ENCODE measurements at regions not wholly inside any gene's neighbourhood (a gene's known extent, or its start where the extent isn't known, plus 50 kb on each side); places are given as distances from the start of the nearest gene placed in this dataset.

DNA sequence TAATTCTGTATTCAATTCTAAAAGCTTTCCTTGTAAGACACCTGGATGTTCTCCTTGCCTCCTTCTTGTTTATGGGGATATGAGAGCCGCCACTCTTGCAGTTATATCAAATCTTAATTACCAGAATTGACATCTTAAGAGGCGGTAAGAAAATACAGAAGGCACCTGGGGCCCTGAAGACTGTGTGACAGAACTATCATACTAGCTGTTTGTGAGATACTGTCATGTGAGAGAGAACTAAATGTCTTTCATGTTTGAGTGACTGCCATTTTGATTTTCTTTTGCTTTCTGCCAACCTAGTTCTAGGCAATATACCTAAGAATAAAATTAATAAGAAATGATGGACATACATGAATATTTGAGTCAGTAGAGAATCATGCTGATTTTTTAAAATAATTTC, 340.2 kb upstream of the SMIM31 start:
- WGBS, 4 donors: 74 to 83% (median 77%) methylated on average over 2 of the region's 2 CpGs

GRCh38 chr4:164423819-164424218, 330.1 kb upstream of the SMIM31 start:
- H3K27ac ChIP-seq: no peak overlapping the region
- TF ChIP-seq, protein P1, sequence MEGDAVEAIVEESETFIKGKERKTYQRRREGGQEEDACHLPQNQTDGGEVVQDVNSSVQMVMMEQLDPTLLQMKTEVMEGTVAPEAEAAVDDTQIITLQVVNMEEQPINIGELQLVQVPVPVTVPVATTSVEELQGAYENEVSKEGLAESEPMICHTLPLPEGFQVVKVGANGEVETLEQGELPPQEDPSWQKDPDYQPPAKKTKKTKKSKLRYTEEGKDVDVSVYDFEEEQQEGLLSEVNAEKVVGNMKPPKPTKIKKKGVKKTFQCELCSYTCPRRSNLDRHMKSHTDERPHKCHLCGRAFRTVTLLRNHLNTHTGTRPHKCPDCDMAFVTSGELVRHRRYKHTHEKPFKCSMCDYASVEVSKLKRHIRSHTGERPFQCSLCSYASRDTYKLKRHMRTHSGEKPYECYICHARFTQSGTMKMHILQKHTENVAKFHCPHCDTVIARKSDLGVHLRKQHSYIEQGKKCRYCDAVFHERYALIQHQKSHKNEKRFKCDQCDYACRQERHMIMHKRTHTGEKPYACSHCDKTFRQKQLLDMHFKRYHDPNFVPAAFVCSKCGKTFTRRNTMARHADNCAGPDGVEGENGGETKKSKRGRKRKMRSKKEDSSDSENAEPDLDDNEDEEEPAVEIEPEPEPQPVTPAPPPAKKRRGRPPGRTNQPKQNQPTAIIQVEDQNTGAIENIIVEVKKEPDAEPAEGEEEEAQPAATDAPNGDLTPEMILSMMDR (IDR thresholded peaks at IDR 0.05): no peak
- no peak for TF ChIP-seq POLR2A (IDR thresholded peaks at IDR 0.05)
- intact Hi-C loops (cut with DNase I): no loop called here
- H3K4me1 ChIP-seq: no peaks in the 10 kb centered on the region
- no peaks in the 10 kb centered on the region for H3K36me3 ChIP-seq
- H3K27me3 ChIP-seq: no peaks in the 10 kb centered on the region
- ATAC-seq (no peak), DNase-seq (no peak)
- peaks cover 0 to 16% (median 2%) of the 10 kb centered on the region in 12 donors for H3K9me3 ChIP-seq
- WGBS, 4 donors: 29 to 42% (median 34%) methylated on average over 1 of the region's 1 CpG
- H3K4me3 ChIP-seq: no peak overlapping the region

More for the DNA sequence above, 340.2 kb upstream of the SMIM31 start:
- DNase-seq (no peak), ATAC-seq (no peak)
- Histone ChIP-seq H3K27ac (no peak overlapping the region), H3K4me1 (no peaks in the 10 kb centered on the region), H3K9me3 (peaks cover 0 to 12% (median 0%) of the 10 kb centered on the region in 12 donors), H3K4me3 (no peak overlapping the region), H3K27me3 (no peaks in the 10 kb centered on the region), H3K36me3 (no peaks in the 10 kb centered on the region)
- intact Hi-C loops (cut with DNase I): no loop called here
- TF ChIP-seq, protein P1 (IDR thresholded peaks at IDR 0.05): no peak
- TF ChIP-seq POLR2A (IDR thresholded peaks at IDR 0.05): no peak

DNA sequence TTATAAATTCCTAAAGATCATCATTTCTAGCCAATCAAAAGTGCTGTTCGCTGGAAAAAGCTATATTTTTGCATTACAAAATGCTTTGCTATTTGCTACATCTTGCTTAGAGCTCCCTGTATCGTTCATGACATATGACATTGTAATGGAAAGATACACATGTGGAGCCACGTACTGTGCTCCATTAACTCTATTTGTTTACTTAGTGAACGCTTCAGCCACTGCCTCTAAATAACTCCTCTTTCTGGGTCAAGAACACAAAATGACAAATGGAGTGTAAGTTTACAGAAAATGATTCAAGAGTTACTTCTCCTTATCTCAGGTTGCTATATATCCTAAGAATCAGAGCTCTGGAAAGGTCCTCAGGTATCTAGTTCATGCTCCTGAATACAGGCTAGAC, 329.1 kb upstream of the SMIM31 start:
- ATAC-seq: no peak
- no peak for TF ChIP-seq POLR2A (IDR thresholded peaks at IDR 0.05)
- TF ChIP-seq, protein P1 (IDR thresholded peaks at IDR 0.05): no peak
- Histone ChIP-seq H3K4me3 (no peak overlapping the region), H3K4me1 (no peaks in the 10 kb centered on the region), H3K27ac (no peak overlapping the region), H3K36me3 (no peaks in the 10 kb centered on the region), H3K9me3 (peaks cover 0 to 14% (median 2%) of the 10 kb centered on the region in 12 donors), H3K27me3 (no peaks in the 10 kb centered on the region)
- intact Hi-C loops (cut with DNase I): no loop called here
- no peak for DNase-seq
- 57 to 67% (median 64%) methylated on average over 4 of the region's 4 CpGs for WGBS, 4 donors

GRCh38 chr4:164428561-164428960, 325.4 kb upstream of the SMIM31 start:
- ATAC-seq (no peak), DNase-seq (no peak)
- H3K4me1 ChIP-seq: no peaks in the 10 kb centered on the region
- peaks cover 0 to 3% (median 0%) of the 10 kb centered on the region in 12 donors for H3K9me3 ChIP-seq
- H3K4me3 ChIP-seq: no peak overlapping the region
- TF ChIP-seq POLR2A (IDR thresholded peaks at IDR 0.05): no peak
- TF ChIP-seq, protein P1 (IDR thresholded peaks at IDR 0.05): no peak
- 68 to 79% (median 77%) methylated on average over 2 of the region's 2 CpGs for WGBS, 4 donors
- no peaks in the 10 kb centered on the region for H3K36me3 ChIP-seq
- intact Hi-C loops (cut with DNase I): no loop called here
- H3K27me3 ChIP-seq: no peaks in the 10 kb centered on the region
- H3K27ac ChIP-seq: no peak overlapping the region

All from heart left ventricle (tissue), 16 donors.